HEK293 (cell line): ENCODE measurements at regions not wholly inside any gene's neighbourhood (a gene's known extent, or its start where the extent isn't known, plus 50 kb on each side); places are given as distances from the start of the nearest gene placed in this dataset.

Source experiments
- CTCF ChIA-PET: fragments of 350-600 bp; formaldehyde crosslinking; extraction: SDS; loops from one replicate; lab custom pipeline; 2021; ENCODE audit warnings: antibody characterized with exemption; lab: Yijun Ruan, JAX
- POLR2A ChIA-PET: fragments of 300-600 bp; formaldehyde crosslinking; extraction: SDS; loops from one replicate; lab custom pipeline; 2020; ENCODE audit warnings: antibody characterized with exemption, inconsistent platforms; lab: Yijun Ruan, JAX
- H3K27ac ChIP-seq: fragments of 200-500 bp; sonication (Bioruptor generic); 2 replicates; pipeline ENCODE4 v1.5.1; 2014; ENCODE audit warnings: low read depth, low read length, control low read depth, inconsistent platforms; ENCODE audit errors: extremely low read depth
- H3K36me3 ChIP-seq, 2 experiments: fragments of 200-500 bp in 1 of 2; sonication (Bioruptor generic) in 1 of 2; 1 replicate in 1 of 2; 2 replicates in 1 of 2; pipeline ENCODE4 v1.5.1; 2014 to 2017; ENCODE audit warnings: inconsistent platforms in 2 of 2, low read length in 2 of 2; ENCODE audit not compliant: control insufficient read depth in 2 of 2, insufficient read depth in 1 of 2
- H3K4me1 ChIP-seq: fragments of 200-500 bp; sonication (Bioruptor generic); 2 replicates; pipeline ENCODE4 v1.5.1; 2014; ENCODE audit warnings: mild to moderate bottlenecking, low read length, inconsistent platforms; ENCODE audit not compliant: control insufficient read depth, insufficient read depth
- H3K4me3 ChIP-seq: 2 replicates; pipeline ENCODE4 v1.5.1; 2011; ENCODE audit warnings: low read depth, mild to moderate bottlenecking, control low read depth, low read length, moderate library complexity
- H3K9me3 ChIP-seq: fragments of 200-500 bp; sonication (Bioruptor generic); 2 replicates; pipeline ENCODE4 v1.5.1; 2014; ENCODE audit warnings: low read depth, low read length, inconsistent platforms; ENCODE audit not compliant: control insufficient read depth, insufficient read depth
- BCL6B ChIP-seq: fragments of 450-650 bp; formaldehyde crosslinking; IDR thresholded peaks from 2 replicates; pipeline ENCODE4 v1.5.1; 2017; ENCODE audit warnings: missing biosample characterization, missing genetic modification characterization
- KLF7 ChIP-seq: fragments of 450-650 bp; formaldehyde crosslinking; IDR thresholded peaks from 2 replicates; pipeline ENCODE4 v1.5.1; 2016; ENCODE audit warnings: missing biosample characterization, missing genetic modification characterization, borderline replicate concordance
- SALL2 ChIP-seq: fragments of 450-650 bp; formaldehyde crosslinking; IDR thresholded peaks from 2 replicates; pipeline ENCODE4 v1.5.0; 2017; ENCODE audit warnings: missing biosample characterization, mild to moderate bottlenecking, missing genetic modification characterization, borderline replicate concordance
- YY2 ChIP-seq: fragments of 450-650 bp; formaldehyde crosslinking; IDR thresholded peaks from 2 replicates; pipeline ENCODE4 v1.5.1; 2016; ENCODE audit warnings: missing biosample characterization, missing genetic modification characterization
- ZBTB1 ChIP-seq: fragments of 450-650 bp; formaldehyde crosslinking; IDR thresholded peaks from 2 replicates; pipeline ENCODE4 v1.5.1; 2016; ENCODE audit warnings: missing biosample characterization, missing genetic modification characterization
- ZFP3 ChIP-seq: fragments of 450-650 bp; formaldehyde crosslinking; IDR thresholded peaks from 2 replicates; pipeline ENCODE4 v1.5.1; 2016; ENCODE audit warnings: low read depth, missing biosample characterization, missing genetic modification characterization
- ZNF112 ChIP-seq: fragments of 450-650 bp; formaldehyde crosslinking; IDR thresholded peaks from 2 replicates; pipeline ENCODE4 v1.5.0; 2017; ENCODE audit warnings: missing biosample characterization, missing genetic modification characterization
- ZNF175 ChIP-seq: fragments of 450-650 bp; formaldehyde crosslinking; IDR thresholded peaks from 2 replicates; pipeline ENCODE4 v1.5.1; 2016; ENCODE audit warnings: missing biosample characterization, missing genetic modification characterization
- ZNF184 ChIP-seq: fragments of 450-650 bp; IDR thresholded peaks from 2 replicates; pipeline ENCODE4 v1.5.1; 2018; ENCODE audit warnings: missing biosample characterization, mild to moderate bottlenecking, missing genetic modification characterization
- ZNF2 ChIP-seq: fragments of 450-650 bp; formaldehyde crosslinking; IDR thresholded peaks from 2 replicates; pipeline ENCODE4 v1.5.1; 2016; ENCODE audit warnings: missing biosample characterization, missing genetic modification characterization
- ZNF292 ChIP-seq: fragments of 450-650 bp; formaldehyde crosslinking; IDR thresholded peaks from 2 replicates; pipeline ENCODE4 v1.5.1; 2016; ENCODE audit warnings: low read depth, missing biosample characterization, missing genetic modification characterization, borderline replicate concordance
- ZNF341 ChIP-seq: fragments of 450-650 bp; formaldehyde crosslinking; IDR thresholded peaks from 2 replicates; pipeline ENCODE4; 2016; ENCODE audit warnings: low read depth, missing biosample characterization, missing genetic modification characterization
- ZNF362 ChIP-seq: fragments of 450-650 bp; formaldehyde crosslinking; IDR thresholded peaks from 2 replicates; pipeline ENCODE4 v1.5.1; 2016; ENCODE audit warnings: missing biosample characterization, missing genetic modification characterization
- ZNF416 ChIP-seq: fragments of 450-650 bp; formaldehyde crosslinking; IDR thresholded peaks from 2 replicates; pipeline ENCODE4 v1.5.1; 2016; ENCODE audit warnings: missing biosample characterization, missing genetic modification characterization
- ZNF423 ChIP-seq: fragments of 450-650 bp; formaldehyde crosslinking; IDR thresholded peaks from 2 replicates; pipeline ENCODE4 v1.5.1; 2016; ENCODE audit warnings: missing biosample characterization, missing genetic modification characterization
- ZNF433 ChIP-seq: fragments of 450-650 bp; formaldehyde crosslinking; IDR thresholded peaks from 2 replicates; pipeline ENCODE4 v1.5.1; 2016; ENCODE audit warnings: missing biosample characterization, missing genetic modification characterization, low read depth
- ZNF48 ChIP-seq: fragments of 450-650 bp; formaldehyde crosslinking; IDR thresholded peaks from 2 replicates; pipeline ENCODE4 v1.5.1; 2016; ENCODE audit warnings: missing biosample characterization, missing genetic modification characterization
- ZNF530 ChIP-seq: fragments of 450-650 bp; formaldehyde crosslinking; IDR thresholded peaks from 2 replicates; pipeline ENCODE4 v1.5.1; 2016; ENCODE audit warnings: low read depth, missing biosample characterization, missing genetic modification characterization
- ZNF544 ChIP-seq: fragments of 450-650 bp; formaldehyde crosslinking; IDR thresholded peaks from 2 replicates; pipeline ENCODE4 v1.5.0; 2017; ENCODE audit warnings: missing biosample characterization, missing genetic modification characterization
- ZNF692 ChIP-seq: fragments of 450-650 bp; formaldehyde crosslinking; IDR thresholded peaks from 2 replicates; pipeline ENCODE4 v1.5.1; 2016; ENCODE audit warnings: missing biosample characterization, missing genetic modification characterization
- ZNF707 ChIP-seq: fragments of 450-650 bp; formaldehyde crosslinking; IDR thresholded peaks from 2 replicates; pipeline ENCODE4 v1.5.1; 2016; ENCODE audit warnings: missing biosample characterization, missing genetic modification characterization
- ZNF777 ChIP-seq: fragments of 450-650 bp; formaldehyde crosslinking; IDR thresholded peaks from 2 replicates; pipeline ENCODE4 v1.5.1; 2017; ENCODE audit warnings: missing biosample characterization, missing genetic modification characterization, borderline replicate concordance
- ZNF837 ChIP-seq: fragments of 450-650 bp; formaldehyde crosslinking; IDR thresholded peaks from 2 replicates; pipeline ENCODE4 v1.5.1; 2016; ENCODE audit warnings: missing biosample characterization, missing genetic modification characterization
- ZSCAN30 ChIP-seq: fragments of 450-650 bp; IDR thresholded peaks from 2 replicates; pipeline ENCODE4 v1.5.1; 2018; ENCODE audit warnings: missing biosample characterization, mild to moderate bottlenecking, missing genetic modification characterization, moderate library complexity

GRCh38 chr3:17846466-17846865 lies 104.0 kb upstream of the TBC1D5 start:
- Histone ChIP-seq H3K9me3 (no peaks in the 10 kb centered on the region), H3K4me3 (no peak overlapping the region), H3K27ac (no peak overlapping the region), H3K36me3 (no peaks in the 10 kb centered on the region), H3K4me1 (no peaks in the 10 kb centered on the region)
- TF ChIP-seq ZNF423 (tag by site-specific recombination) (no peak), ZNF112 (tag by site-specific recombination) (no peak), ZNF777 (tag by site-specific recombination) (no peak), ZNF184 (tag by site-specific recombination) (no peak)
- POLR2A ChIA-PET = no interaction called here
- CTCF ChIA-PET = no interaction called here

GRCh38 chr3:17845026-17845812 lies 102.8 kb upstream of the TBC1D5 start:
- ChIA-PET POLR2A (no interaction called here), CTCF (interaction anchor here (0.6 kb wide), 1 partner anchor 111 kb away, joined by 4 read pairs; no protein-coding TSS in a partner anchor)

GRCh38 chr3:17844236-17844635 lies 101.8 kb upstream of the TBC1D5 start:
- H3K9me3 ChIP-seq = no peaks in the 10 kb centered on the region
- no peak overlapping the region for H3K4me3 ChIP-seq
- H3K27ac ChIP-seq = no peak overlapping the region
- POLR2A ChIA-PET = no interaction called here
- CTCF ChIA-PET = interaction anchor here (4.7 kb wide), 1 partner anchor 199 kb away, joined by 72 read pairs; no protein-coding TSS in a partner anchor
- no peaks in the 10 kb centered on the region for H3K36me3 ChIP-seq
- no peak for TF ChIP-seq ZFP3 (tag by site-specific recombination)
- no peak for TF ChIP-seq ZNF2 (tag by site-specific recombination)
- TF ChIP-seq ZNF692 = no peak
- no peak for TF ChIP-seq ZNF433 (tag by site-specific recombination)
- no peak for TF ChIP-seq ZNF175
- no peak for TF ChIP-seq ZNF530 (tag by site-specific recombination)
- no peak for TF ChIP-seq ZNF48 (tag by site-specific recombination)
- no peak for TF ChIP-seq ZNF837 (tag by site-specific recombination)
- TF ChIP-seq ZNF544 = no peak
- no peak for TF ChIP-seq ZBTB1
- TF ChIP-seq SALL2 (tag by site-specific recombination) = no peak
- TF ChIP-seq ZNF707 (tag by site-specific recombination) = no peak
- no peak for TF ChIP-seq ZNF416
- no peak for TF ChIP-seq ZNF341
- TF ChIP-seq ZSCAN30 = no peak
- no peak for TF ChIP-seq KLF7 (tag by site-specific recombination)
- no peaks in the 10 kb centered on the region for H3K4me1 ChIP-seq

More at GRCh38 chr3:17845026-17845812, 102.8 kb upstream of the TBC1D5 start:
- TF ChIP-seq YY2 (tag by site-specific recombination) = no peak
- TF ChIP-seq BCL6B (tag by site-specific recombination) = peak; percentile 27; the same call in 1 of the 2 replicates
- no peak for TF ChIP-seq ZNF362 (tag by site-specific recombination)
- no peak for TF ChIP-seq ZNF292
- Histone ChIP-seq H3K9me3 (no peaks in the 10 kb centered on the region), H3K4me3 (no peak overlapping the region), H3K4me1 (no peaks in the 10 kb centered on the region), H3K36me3 (no peaks in the 10 kb centered on the region), H3K27ac (no peak overlapping the region)
